ENCODE measurements at regions not wholly inside any gene's neighbourhood (a gene's known extent, or its start where the extent isn't known, plus 50 kb on each side); places are given as distances from the start of the nearest gene placed in this dataset.
"Not testable (repeated sequence)": the region's sequence is repeated elsewhere in the genome, so short reads cannot be mapped to it uniquely, and the experiment has no call there.

DNA sequence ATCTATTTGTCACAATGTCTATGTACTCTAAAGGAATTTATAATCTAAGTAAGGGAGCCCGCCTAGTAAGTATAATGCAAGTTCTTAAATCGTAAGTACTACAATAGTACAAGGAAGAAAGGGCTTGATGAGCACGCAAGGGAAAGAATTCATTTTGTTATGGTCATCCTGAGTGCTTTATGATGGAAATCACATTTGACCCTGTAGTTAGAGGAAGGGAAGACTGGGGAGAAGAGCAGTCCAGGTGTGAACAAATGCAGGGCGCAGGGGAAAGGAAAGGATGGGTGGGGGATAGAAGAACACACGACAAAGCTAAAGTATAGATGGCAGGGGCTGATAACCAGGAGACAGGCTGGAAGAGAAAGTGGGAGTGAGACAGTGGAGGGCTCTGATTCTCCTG lies 88.2 kb upstream of the ARMC3 start:
- no peak for TF ChIP-seq POLR2A (IDR thresholded peaks at IDR 0.05; ENCODE audit: low read depth, low read length)
- no peak for TF ChIP-seq POLR2AphosphoS5 (IDR thresholded peaks at IDR 0.05; ENCODE audit: low read depth, low read length)
- DNase-seq (ENCODE audit: insufficient read length): no peak
- no peak for FAIRE-seq

- FAIRE-seq (no peak), DNase-seq (ENCODE audit: insufficient read length) (no peak)
- TF ChIP-seq POLR2A (IDR thresholded peaks at IDR 0.05; ENCODE audit: low read depth, low read length) (no peak), POLR2AphosphoS5 (IDR thresholded peaks at IDR 0.05; ENCODE audit: low read depth, low read length) (no peak), TAF1 (IDR thresholded peaks at IDR 0.05; ENCODE audit: borderline replicate concordance, low read depth, low read length) (no peak)
Measured at GRCh38 chr10:22837771-22838170, 90.1 kb upstream of the ARMC3 start.

- no peak for DNase-seq (ENCODE audit: insufficient read length)
- no peak for FAIRE-seq
- TF ChIP-seq TAF1 (IDR thresholded peaks at IDR 0.05; ENCODE audit: borderline replicate concordance, low read depth, low read length): no peak
- TF ChIP-seq POLR2AphosphoS5 (IDR thresholded peaks at IDR 0.05; ENCODE audit: low read depth, low read length): no peak
- no peak for TF ChIP-seq POLR2A (IDR thresholded peaks at IDR 0.05; ENCODE audit: low read depth, low read length)
Measured at GRCh38 chr10:22837351-22837750, 90.5 kb upstream of the ARMC3 start.

- DNase-seq (ENCODE audit: insufficient read length): no peak
- no peak for FAIRE-seq
- TF ChIP-seq TAF1 (IDR thresholded peaks at IDR 0.05; ENCODE audit: borderline replicate concordance, low read depth, low read length) (no peak), POLR2A (IDR thresholded peaks at IDR 0.05; ENCODE audit: low read depth, low read length) (no peak), POLR2AphosphoS5 (IDR thresholded peaks at IDR 0.05; ENCODE audit: low read depth, low read length) (no peak)
Measured at GRCh38 chr10:22834471-22834870, 93.4 kb upstream of the ARMC3 start.

GRCh38 chr10:22833781-22834180 lies 94.1 kb upstream of the ARMC3 start:
- TF ChIP-seq TAF1 (IDR thresholded peaks at IDR 0.05; ENCODE audit: borderline replicate concordance, low read depth, low read length): no peak
- no peak for TF ChIP-seq POLR2AphosphoS5 (IDR thresholded peaks at IDR 0.05; ENCODE audit: low read depth, low read length)
- no peak for TF ChIP-seq POLR2A (IDR thresholded peaks at IDR 0.05; ENCODE audit: low read depth, low read length)
- DNase-seq (ENCODE audit: insufficient read length) (no peak), FAIRE-seq (peak; percentile 56)

DNA sequence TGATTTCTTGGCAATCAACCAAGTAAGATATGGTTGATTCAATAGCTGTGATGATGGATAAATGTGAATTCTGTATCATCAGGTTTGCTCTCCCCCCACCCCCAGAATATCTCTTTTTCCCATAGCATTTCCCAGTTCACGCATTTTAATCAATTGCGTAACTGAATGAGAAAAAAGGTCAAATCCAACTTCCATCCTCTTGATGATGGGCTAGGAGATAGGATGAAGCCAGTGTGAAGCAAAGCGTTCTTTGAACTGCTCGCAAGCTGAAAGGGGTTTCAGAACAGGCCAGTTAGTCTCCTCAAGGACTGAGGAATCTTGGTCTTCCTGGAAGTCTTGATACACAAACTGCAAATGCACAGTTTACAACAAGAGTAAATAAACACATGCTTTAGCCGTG lies 94.5 kb upstream of the ARMC3 start:
- DNase-seq (ENCODE audit: insufficient read length) (no peak), FAIRE-seq (no peak)
- TF ChIP-seq POLR2AphosphoS5 (IDR thresholded peaks at IDR 0.05; ENCODE audit: low read depth, low read length) (no peak), POLR2A (IDR thresholded peaks at IDR 0.05; ENCODE audit: low read depth, low read length) (no peak), TAF1 (IDR thresholded peaks at IDR 0.05; ENCODE audit: borderline replicate concordance, low read depth, low read length) (no peak)

- no peak for FAIRE-seq
- TF ChIP-seq POLR2AphosphoS5 (IDR thresholded peaks at IDR 0.05; ENCODE audit: low read depth, low read length) (no peak), POLR2A (IDR thresholded peaks at IDR 0.05; ENCODE audit: low read depth, low read length) (no peak), TAF1 (IDR thresholded peaks at IDR 0.05; ENCODE audit: borderline replicate concordance, low read depth, low read length) (no peak)
Measured at GRCh38 chr10:22832851-22833250, 95.0 kb upstream of the ARMC3 start.

DNA sequence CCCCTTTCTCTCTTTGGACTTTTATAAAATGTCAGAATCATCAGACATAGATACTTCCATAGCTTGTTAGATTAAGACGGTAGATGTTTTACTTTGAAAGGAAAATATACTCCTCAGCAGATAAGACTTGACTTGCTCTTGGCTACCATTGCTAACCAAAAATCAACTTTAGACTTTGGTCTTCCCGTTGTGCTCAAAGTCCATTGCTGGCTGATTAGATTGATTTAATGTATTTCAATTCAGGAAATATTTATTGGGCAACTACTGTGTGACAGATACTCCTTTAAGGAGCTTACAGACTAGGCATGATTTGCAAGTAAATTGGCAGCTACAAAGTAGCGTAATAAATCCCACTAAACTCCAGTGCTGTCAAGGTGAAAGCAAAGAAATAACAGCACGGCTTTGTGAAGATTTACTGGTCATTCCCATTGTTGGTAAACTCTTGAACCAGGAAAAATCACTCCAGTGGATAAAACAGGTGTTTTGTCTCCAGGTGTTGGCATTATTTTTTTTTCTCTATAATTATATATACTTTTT lies 95.7 kb upstream of the ARMC3 start:
- FAIRE-seq (no peak), DNase-seq (ENCODE audit: insufficient read length) (no peak)
- TF ChIP-seq TAF1 (IDR thresholded peaks at IDR 0.05; ENCODE audit: borderline replicate concordance, low read depth, low read length) (no peak), POLR2A (IDR thresholded peaks at IDR 0.05; ENCODE audit: low read depth, low read length) (no peak), POLR2AphosphoS5 (IDR thresholded peaks at IDR 0.05; ENCODE audit: low read depth, low read length) (no peak)

More at GRCh38 chr10:22832851-22833250, 95.0 kb upstream of the ARMC3 start:
- no peak for DNase-seq (ENCODE audit: insufficient read length)

DNA sequence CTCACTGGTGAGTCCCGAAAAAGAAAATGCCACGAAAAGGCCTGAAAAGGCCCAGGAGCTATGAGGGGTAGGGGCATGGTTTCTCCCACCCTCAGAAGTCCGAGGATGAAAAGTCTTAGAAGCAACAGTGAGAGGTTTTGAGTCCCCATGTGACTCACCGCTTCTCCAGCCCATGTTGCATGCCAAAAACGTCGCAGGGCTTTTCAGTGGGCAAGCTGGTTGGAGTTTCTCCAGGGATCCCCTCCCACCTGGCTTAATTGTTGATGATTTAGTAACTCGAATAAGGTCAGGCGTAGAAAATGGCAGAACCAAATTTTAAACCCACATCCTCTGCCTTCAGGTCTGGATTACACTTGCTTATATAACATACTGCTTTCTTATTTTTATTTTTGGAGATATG lies 96.3 kb upstream of the ARMC3 start:
- no peak for FAIRE-seq
- TF ChIP-seq POLR2AphosphoS5 (IDR thresholded peaks at IDR 0.05; ENCODE audit: low read depth, low read length): no peak
- no peak for TF ChIP-seq TAF1 (IDR thresholded peaks at IDR 0.05; ENCODE audit: borderline replicate concordance, low read depth, low read length)
- no peak for TF ChIP-seq POLR2A (IDR thresholded peaks at IDR 0.05; ENCODE audit: low read depth, low read length)
- no peak for DNase-seq (ENCODE audit: insufficient read length)

DNA sequence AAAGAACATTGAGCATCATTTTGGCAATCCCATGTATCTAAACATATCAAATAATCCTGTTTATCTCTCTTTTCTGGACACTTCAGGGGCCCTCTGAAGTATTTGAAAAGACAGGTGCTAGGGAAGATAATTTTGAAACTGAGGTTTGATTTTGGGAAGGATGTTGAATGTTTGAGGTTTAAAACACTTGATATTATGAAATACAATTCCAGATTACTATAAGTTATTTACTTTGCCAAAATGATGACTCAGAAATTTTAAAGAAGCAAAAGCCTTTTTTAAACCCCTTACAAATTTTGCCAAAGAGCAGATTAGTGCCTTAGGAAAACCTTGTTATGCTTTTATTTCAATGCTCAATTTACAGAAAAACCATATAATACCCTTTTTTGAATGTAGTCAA lies 99.1 kb upstream of the ARMC3 start:
- FAIRE-seq; DNase-seq (ENCODE audit: insufficient read length): not testable (repeated sequence)

GRCh38 chr10:22825841-22826240 lies 102.0 kb upstream of the ARMC3 start:
- TF ChIP-seq TAF1 (IDR thresholded peaks at IDR 0.05; ENCODE audit: borderline replicate concordance, low read depth, low read length) (no peak), POLR2A (IDR thresholded peaks at IDR 0.05; ENCODE audit: low read depth, low read length) (no peak), POLR2AphosphoS5 (IDR thresholded peaks at IDR 0.05; ENCODE audit: low read depth, low read length) (no peak)
- FAIRE-seq (no peak), DNase-seq (ENCODE audit: insufficient read length) (no peak)

DNA sequence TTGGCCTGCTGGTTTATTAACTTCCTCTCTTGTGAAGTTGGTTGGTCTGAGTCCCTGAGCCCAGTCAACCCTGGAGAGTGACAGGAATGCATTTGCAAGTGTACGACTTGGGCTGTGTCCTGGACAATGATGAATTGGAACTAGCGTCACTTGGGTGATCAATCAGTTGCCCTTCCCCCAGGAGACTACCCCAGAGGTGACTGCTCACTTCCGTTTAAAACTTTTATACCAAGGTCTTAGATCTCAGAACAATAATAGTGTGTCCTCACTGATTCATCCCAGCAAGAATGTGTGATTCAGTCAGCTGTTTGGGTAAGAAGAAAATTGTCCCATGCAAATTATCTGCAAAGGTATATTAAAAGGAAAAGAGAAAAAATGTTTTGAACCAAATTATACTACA lies 102.9 kb upstream of the ARMC3 start:
- no peak for FAIRE-seq
- DNase-seq (ENCODE audit: insufficient read length): no peak
- TF ChIP-seq TAF1 (IDR thresholded peaks at IDR 0.05; ENCODE audit: borderline replicate concordance, low read depth, low read length): no peak
- TF ChIP-seq POLR2A (IDR thresholded peaks at IDR 0.05; ENCODE audit: low read depth, low read length): no peak
- no peak for TF ChIP-seq POLR2AphosphoS5 (IDR thresholded peaks at IDR 0.05; ENCODE audit: low read depth, low read length)

DNA sequence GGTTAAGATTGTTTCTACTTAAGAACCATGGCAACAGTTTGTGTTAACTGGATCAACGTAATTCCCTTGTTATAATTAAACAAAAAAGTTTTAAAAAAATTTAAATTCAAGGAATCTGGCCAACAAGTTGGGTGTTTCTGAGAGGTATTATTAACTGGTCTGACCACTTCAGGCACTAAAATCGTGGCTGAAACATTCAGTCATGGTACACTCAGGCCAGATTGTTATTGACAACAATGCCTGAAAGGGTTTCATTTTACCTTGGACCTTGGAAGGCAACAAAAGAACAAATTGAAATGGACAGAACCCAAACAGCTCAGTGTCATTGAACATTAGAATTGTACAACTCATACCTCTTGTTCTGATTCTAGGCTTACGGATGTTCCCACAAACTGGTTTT lies 103.3 kb upstream of the ARMC3 start:
- FAIRE-seq: no peak
- TF ChIP-seq POLR2AphosphoS5 (IDR thresholded peaks at IDR 0.05; ENCODE audit: low read depth, low read length) (no peak), POLR2A (IDR thresholded peaks at IDR 0.05; ENCODE audit: low read depth, low read length) (no peak), TAF1 (IDR thresholded peaks at IDR 0.05; ENCODE audit: borderline replicate concordance, low read depth, low read length) (no peak)
- no peak for DNase-seq (ENCODE audit: insufficient read length)
